CD14-positive monocyte (primary cell): ENCODE measurements at regions not wholly inside any gene's neighbourhood (a gene's known extent, or its start where the extent isn't known, plus 50 kb on each side); places are given as distances from the start of the nearest gene placed in this dataset.

ENCODE experiments used
- DNase-seq, 3 donors: peaks; one replicate each; pipeline ENCODE4 v3.0.0-alpha.2; 2011 to 2022
- H2AFZ ChIP-seq: 2 replicates; pipeline ENCODE4 v1.6.0; 2012; ENCODE audit warnings: mild to moderate bottlenecking, low read depth, low read length, inconsistent platforms; ENCODE audit not compliant: insufficient read depth, poor library complexity, severe bottlenecking
- H3K27ac ChIP-seq, 2 donors: 1 replicate in 1 of 2; 2 replicates in 1 of 2; pipeline ENCODE4 v1.5.1; 2012 to 2013; ENCODE audit warnings: low read length in 2 of 2, control low read depth in 1 of 2, inconsistent platforms in 1 of 2, low read depth in 1 of 2, mild to moderate bottlenecking in 1 of 2
- H3K27me3 ChIP-seq, 2 donors: one replicate each; pipeline versions ENCODE4 v1.6.0 to v1.6.1; 2011 to 2013; ENCODE audit warnings: low read length in 2 of 2; ENCODE audit not compliant: control insufficient read depth in 2 of 2, insufficient read depth in 2 of 2
- H3K36me3 ChIP-seq, 2 donors: replicated peaks in 1 of 2; 1 replicate in 1 of 2; 2 replicates in 1 of 2; pipeline versions ENCODE4 v1.5.1 to v1.6.1; 2012 to 2013; ENCODE audit warnings: low read length in 2 of 2, control low read depth in 1 of 2, inconsistent platforms in 1 of 2, mild to moderate bottlenecking in 1 of 2; ENCODE audit not compliant: insufficient read depth in 2 of 2, control insufficient read depth in 1 of 2
- H3K4me1 ChIP-seq, 2 donors: 1 replicate in 1 of 2; 2 replicates in 1 of 2; pipeline versions ENCODE4 v1.5.1 to v1.6.1; 2012 to 2013; ENCODE audit warnings: low read length in 2 of 2, control low read depth in 1 of 2, inconsistent platforms in 1 of 2, mild to moderate bottlenecking in 1 of 2, moderate library complexity in 1 of 2; ENCODE audit not compliant: insufficient read depth in 2 of 2, control insufficient read depth in 1 of 2
- H3K4me2 ChIP-seq: replicated peaks from 2 replicates; pipeline ENCODE3; 2012; ENCODE audit warnings: low read length, moderate library complexity, mild to moderate bottlenecking; ENCODE audit not compliant: poor library complexity, severe bottlenecking; ENCODE audit errors: extremely low read depth
- H3K4me3 ChIP-seq, 3 experiments: fragments of 200-600 bp in 1 of 3; sonication (generic) in 1 of 3; replicated peaks in 1 of 3; 1 replicate in 2 of 3; 2 replicates in 1 of 3; pipeline ENCODE4 v1.5.1; 2011 to 2013; ENCODE audit warnings: low read length in 3 of 3, mild to moderate bottlenecking in 3 of 3, control low read depth in 2 of 3, low read depth in 2 of 3, inconsistent platforms in 1 of 3, moderate library complexity in 1 of 3
- H3K79me2 ChIP-seq: 2 replicates; pipeline ENCODE4 v1.6.0; 2012; ENCODE audit warnings: mild to moderate bottlenecking, control low read depth, inconsistent platforms, low read length, moderate library complexity; ENCODE audit not compliant: insufficient read depth
- H3K9ac ChIP-seq: 2 replicates; pipeline ENCODE4 v1.6.0; 2017; ENCODE audit warnings: low read length, mild to moderate bottlenecking; ENCODE audit not compliant: insufficient read depth, poor library complexity, severe bottlenecking
- H3K9me3 ChIP-seq, 2 donors: replicated peaks in 1 of 2; 1 replicate in 1 of 2; 2 replicates in 1 of 2; pipeline versions ENCODE4 v1.5.1 to v1.6.1; 2012 to 2013; ENCODE audit warnings: low read length in 2 of 2, control low read depth in 1 of 2; ENCODE audit not compliant: control insufficient read depth in 1 of 2, insufficient read depth in 1 of 2
- H4K20me1 ChIP-seq: 2 replicates; pipeline ENCODE4 v1.6.0; 2012; ENCODE audit warnings: mild to moderate bottlenecking, low read length, control low read depth, moderate library complexity; ENCODE audit not compliant: insufficient read depth
- H3K27ac Mint-ChIP-seq, 7 donors: one replicate each; pipeline ENCODE4 v1.8.0; 2020; ENCODE audit warnings: mild to moderate bottlenecking in 7 of 7, mixed read lengths in 7 of 7, moderate library complexity in 6 of 7, inconsistent platforms in 2 of 7
- H3K27me3 Mint-ChIP-seq, 3 donors: one replicate each; pipeline ENCODE4 v1.8.0; 2021 to 2022; ENCODE audit warnings: low read depth in 3 of 3, mild to moderate bottlenecking in 3 of 3, mixed read lengths in 3 of 3, moderate library complexity in 3 of 3, inconsistent platforms in 1 of 3
- H3K36me3 Mint-ChIP-seq, 2 donors: one replicate each; pipeline ENCODE4 v1.8.0; 2020; ENCODE audit warnings: mixed read lengths in 2 of 2, inconsistent platforms in 1 of 2, mild to moderate bottlenecking in 1 of 2
- H3K4me1 Mint-ChIP-seq: one replicate; pipeline ENCODE4 v1.8.0; 2020; ENCODE audit warnings: mild to moderate bottlenecking, mixed read lengths
- H3K4me3 Mint-ChIP-seq, 2 donors: one replicate each; pipeline ENCODE4 v1.8.0; 2020; ENCODE audit warnings: mild to moderate bottlenecking in 2 of 2, mixed read lengths in 2 of 2, moderate library complexity in 1 of 2
- H3K9me3 Mint-ChIP-seq, 7 donors: one replicate each; pipeline ENCODE4 v1.8.0; 2020 to 2022; ENCODE audit warnings: mixed read lengths in 7 of 7, mild to moderate bottlenecking in 6 of 7, moderate library complexity in 6 of 7, inconsistent platforms in 2 of 7
- WGBS: methylation state at CpG from one replicate; pipeline ENCODE4 v1.1.5; 2013; ENCODE audit warnings: missing lambda C conversion rate; ENCODE audit not compliant: insufficient coverage; 5-methylcytosine and 5-hydroxymethylcytosine counted together
- intact Hi-C, 2 donors: fragments of 100-400 bp; cut with micrococcal nuclease; formaldehyde crosslinking; loops; one replicate each; pipeline versions ENCODE4 v1.15.0 to v1.15.1; 2023
- TF ChIP-seq, protein P1 (sequence below): fragments of 200-600 bp; IDR thresholded peaks from one replicate; pipeline ENCODE4 v1.8.0; 2022; ENCODE audit warnings: antibody characterized with exemption, mild to moderate bottlenecking

DNA sequence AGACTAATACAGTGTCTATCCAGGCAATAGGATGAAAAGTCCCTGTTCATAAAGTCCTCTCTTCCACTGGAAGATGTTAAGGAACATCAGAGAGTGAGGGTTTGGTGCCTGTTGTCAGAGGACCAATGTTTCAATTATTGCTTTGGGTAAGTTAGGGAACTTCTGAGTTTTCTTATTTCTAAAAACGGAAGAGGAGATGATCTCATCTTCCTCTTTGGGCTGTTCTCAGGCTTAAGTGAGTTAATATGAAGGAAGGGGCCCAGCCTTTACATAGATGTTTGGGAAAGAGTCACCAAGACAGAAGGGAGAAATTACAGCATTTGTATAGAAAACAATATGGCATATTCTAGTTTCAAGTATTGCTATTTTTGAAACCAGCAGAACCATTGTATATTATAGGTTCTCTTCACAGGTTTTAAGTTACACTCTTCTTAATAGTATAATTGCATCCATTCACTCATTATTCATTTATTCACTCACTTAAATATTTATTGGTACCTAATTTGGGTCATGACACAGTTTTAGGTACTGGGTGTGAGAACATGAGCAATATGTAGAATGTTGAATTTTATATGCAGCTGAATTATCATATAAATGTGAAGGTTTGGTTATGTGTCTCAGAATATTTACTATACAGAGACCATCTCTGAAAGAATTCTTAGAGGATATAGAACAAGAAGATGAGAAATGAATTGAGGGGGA is 68.5 kb upstream of the LRIG3 start:
- intact Hi-C loops: no loop called here
- H3K4me1 ChIP-seq: no peaks in the 10 kb centered on the region
- Mint-ChIP-seq H3K27ac (no peak overlapping the region), H3K4me1 (no peaks in the 10 kb centered on the region), H3K4me3 (no peak overlapping the region), H3K9me3 (peaks cover 3 to 16% (median 6%) of the 10 kb centered on the region in 7 donors), H3K27me3 (peaks cover 0 to 1% (median 0%) of the 10 kb centered on the region in 3 donors), H3K36me3 (no peaks in the 10 kb centered on the region)
- no peak overlapping the region for H3K27ac ChIP-seq
- H3K4me2 ChIP-seq: no peak overlapping the region
- no peak overlapping the region for H3K9ac ChIP-seq
- no peaks in the 10 kb centered on the region for H4K20me1 ChIP-seq
- no peaks in the 10 kb centered on the region for H3K79me2 ChIP-seq
- WGBS: 75% methylated on average over 1 of the region's 1 CpG
- no peaks in the 10 kb centered on the region for H3K27me3 ChIP-seq
- no peak overlapping the region for H2AFZ ChIP-seq
- peaks cover 0 to 3% of the 10 kb centered on the region in 2 donors for H3K9me3 ChIP-seq
- H3K36me3 ChIP-seq: no peaks in the 10 kb centered on the region
- no peak for DNase-seq
- TF ChIP-seq, protein P1, sequence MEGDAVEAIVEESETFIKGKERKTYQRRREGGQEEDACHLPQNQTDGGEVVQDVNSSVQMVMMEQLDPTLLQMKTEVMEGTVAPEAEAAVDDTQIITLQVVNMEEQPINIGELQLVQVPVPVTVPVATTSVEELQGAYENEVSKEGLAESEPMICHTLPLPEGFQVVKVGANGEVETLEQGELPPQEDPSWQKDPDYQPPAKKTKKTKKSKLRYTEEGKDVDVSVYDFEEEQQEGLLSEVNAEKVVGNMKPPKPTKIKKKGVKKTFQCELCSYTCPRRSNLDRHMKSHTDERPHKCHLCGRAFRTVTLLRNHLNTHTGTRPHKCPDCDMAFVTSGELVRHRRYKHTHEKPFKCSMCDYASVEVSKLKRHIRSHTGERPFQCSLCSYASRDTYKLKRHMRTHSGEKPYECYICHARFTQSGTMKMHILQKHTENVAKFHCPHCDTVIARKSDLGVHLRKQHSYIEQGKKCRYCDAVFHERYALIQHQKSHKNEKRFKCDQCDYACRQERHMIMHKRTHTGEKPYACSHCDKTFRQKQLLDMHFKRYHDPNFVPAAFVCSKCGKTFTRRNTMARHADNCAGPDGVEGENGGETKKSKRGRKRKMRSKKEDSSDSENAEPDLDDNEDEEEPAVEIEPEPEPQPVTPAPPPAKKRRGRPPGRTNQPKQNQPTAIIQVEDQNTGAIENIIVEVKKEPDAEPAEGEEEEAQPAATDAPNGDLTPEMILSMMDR: no peak
- H3K4me3 ChIP-seq: no peak overlapping the region

DNA sequence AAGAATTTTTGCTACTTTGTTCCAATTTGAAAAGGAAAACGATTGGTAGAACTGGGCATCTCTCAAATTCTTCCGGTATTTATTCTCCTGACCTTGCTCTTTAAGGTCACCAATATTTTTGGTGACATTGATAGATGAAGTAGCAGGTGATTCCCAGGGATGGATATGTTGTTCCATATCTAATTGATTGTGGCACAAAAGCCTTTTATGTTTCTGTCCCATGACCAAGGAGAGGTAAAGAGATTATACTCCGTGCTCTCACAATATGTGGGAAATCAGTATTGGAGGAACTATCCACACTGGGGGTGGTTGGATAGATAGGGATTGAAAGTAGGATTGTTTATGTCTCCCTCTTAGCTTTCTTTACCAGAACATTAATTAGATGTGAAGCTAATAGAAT is 61.7 kb upstream of the LRIG3 start:
- H3K4me3 Mint-ChIP-seq: no peak overlapping the region
- no peaks in the 10 kb centered on the region for H3K36me3 Mint-ChIP-seq
- H3K4me1 Mint-ChIP-seq: no peaks in the 10 kb centered on the region
- no peak for DNase-seq
- H3K9me3 ChIP-seq: no peaks in the 10 kb centered on the region
- H3K27ac Mint-ChIP-seq: no peak overlapping the region
- no peaks in the 10 kb centered on the region for H3K36me3 ChIP-seq
- H3K4me2 ChIP-seq: no peak overlapping the region
- no peak overlapping the region for H3K9ac ChIP-seq
- peaks cover 0 to 2% (median 1%) of the 10 kb centered on the region in 3 donors for H3K27me3 Mint-ChIP-seq
- intact Hi-C loops: no loop called here
- H3K4me1 ChIP-seq: no peaks in the 10 kb centered on the region
- H2AFZ ChIP-seq: no peak overlapping the region
- no peak overlapping the region for H3K4me3 ChIP-seq
- no peak overlapping the region for H3K27ac ChIP-seq
- no peaks in the 10 kb centered on the region for H3K79me2 ChIP-seq
- H3K9me3 Mint-ChIP-seq: peaks cover 2 to 6% (median 5%) of the 10 kb centered on the region in 7 donors
- H3K27me3 ChIP-seq: no peaks in the 10 kb centered on the region
- WGBS: no CpG with 5 or more reads among the region's 3 CpGs
- TF ChIP-seq, protein P1: no peak
- no peaks in the 10 kb centered on the region for H4K20me1 ChIP-seq
